H9 (cell line): ENCODE measurements at regions not wholly inside any gene's neighbourhood (a gene's known extent, or its start where the extent isn't known, plus 50 kb on each side); places are given as distances from the start of the nearest gene placed in this dataset.

Experiments used
- DNase-seq: peaks from one replicate; pipeline ENCODE4 v3.0.0-alpha.2; 2017
- H2AFZ ChIP-seq: one replicate; pipeline ENCODE4 v1.6.1; 2013; ENCODE audit warnings: mild to moderate bottlenecking, low read length, control low read depth, moderate library complexity
- H2AK5ac ChIP-seq: 2 replicates; pipeline ENCODE4 v1.6.1; 2013; ENCODE audit warnings: low read length, control low read depth, mixed read lengths; ENCODE audit not compliant: insufficient read length
- H2BK120ac ChIP-seq: one replicate; pipeline ENCODE4 v1.6.1; 2013; ENCODE audit warnings: low read depth, mild to moderate bottlenecking, low read length, control low read depth, inconsistent platforms; ENCODE audit not compliant: poor library complexity, severe bottlenecking
- H2BK12ac ChIP-seq: 2 replicates; pipeline ENCODE4 v1.6.1; 2013; ENCODE audit warnings: low read length, control low read depth, mixed read lengths, low read depth; ENCODE audit not compliant: insufficient read length
- H2BK15ac ChIP-seq: 2 replicates; pipeline ENCODE4 v1.6.1; 2013; ENCODE audit warnings: low read depth, low read length, control low read depth
- H2BK20ac ChIP-seq: one replicate; pipeline ENCODE4 v1.6.1; 2013; ENCODE audit warnings: low read depth, mild to moderate bottlenecking, low read length, control low read depth, inconsistent platforms; ENCODE audit not compliant: poor library complexity, severe bottlenecking
- H2BK5ac ChIP-seq: 2 replicates; pipeline ENCODE4 v1.6.1; 2013; ENCODE audit warnings: low read length, control low read depth, mixed read lengths; ENCODE audit not compliant: insufficient read length
- H3K14ac ChIP-seq: 2 replicates; pipeline ENCODE4 v1.6.1; 2013; ENCODE audit warnings: low read length, control low read depth; ENCODE audit not compliant: insufficient read depth
- H3K18ac ChIP-seq: 2 replicates; pipeline ENCODE4 v1.6.1; 2013; ENCODE audit warnings: low read depth, mild to moderate bottlenecking, mixed read lengths, low read length, control low read depth; ENCODE audit not compliant: insufficient read length
- H3K23ac ChIP-seq: 2 replicates; pipeline ENCODE4 v1.6.1; 2013; ENCODE audit warnings: low read length, control low read depth, mixed read lengths, low read depth; ENCODE audit not compliant: insufficient read length
- H3K23me2 ChIP-seq: 2 replicates; pipeline ENCODE4 v1.6.1; 2013; ENCODE audit warnings: low read depth, mild to moderate bottlenecking, mixed read lengths, low read length, control low read depth; ENCODE audit not compliant: insufficient read length, poor library complexity, severe bottlenecking
- H3K27ac ChIP-seq: 2 replicates; pipeline ENCODE4 v1.5.1; 2013; ENCODE audit warnings: low read length, control low read depth, mixed read lengths, low read depth; ENCODE audit not compliant: insufficient read length
- H3K27me3 ChIP-seq: 2 replicates; pipeline ENCODE4 v1.6.1; 2013; ENCODE audit warnings: low read length, control low read depth, inconsistent platforms; ENCODE audit not compliant: insufficient read depth
- H3K4ac ChIP-seq: 2 replicates; pipeline ENCODE4 v1.6.1; 2013; ENCODE audit warnings: low read depth, mild to moderate bottlenecking, control low read depth, inconsistent platforms, low read length, moderate library complexity
- H3K4me1 ChIP-seq: 2 replicates; pipeline ENCODE4 v1.6.1; 2013; ENCODE audit warnings: low read length, control low read depth, inconsistent platforms; ENCODE audit not compliant: insufficient read depth
- H3K4me2 ChIP-seq: 2 replicates; pipeline ENCODE4 v1.6.1; 2013; ENCODE audit warnings: low read length, control low read depth, mixed read lengths; ENCODE audit not compliant: insufficient read length, insufficient read depth
- H3K56ac ChIP-seq: 2 replicates; pipeline ENCODE4 v1.6.1; 2013; ENCODE audit warnings: low read depth, mild to moderate bottlenecking, mixed read lengths, low read length, control low read depth; ENCODE audit not compliant: insufficient read length
- H3K79me1 ChIP-seq: 2 replicates; pipeline ENCODE4 v1.6.1; 2013; ENCODE audit warnings: low read depth, mild to moderate bottlenecking, moderate library complexity, low read length, control low read depth, inconsistent platforms; ENCODE audit not compliant: insufficient read depth, poor library complexity, severe bottlenecking
- H3K79me2 ChIP-seq: 2 replicates; pipeline ENCODE4 v1.6.1; 2013; ENCODE audit warnings: low read length, control low read depth, inconsistent platforms; ENCODE audit not compliant: insufficient read depth
- H3K9ac ChIP-seq: 2 replicates; pipeline ENCODE4 v1.6.1; 2013; ENCODE audit warnings: low read length, control low read depth, mixed read lengths; ENCODE audit not compliant: insufficient read length; ENCODE audit errors: extremely low read depth
- H3K9me3 ChIP-seq: one replicate; pipeline ENCODE4 v1.6.1; 2013; ENCODE audit warnings: low read depth, low read length, inconsistent platforms; ENCODE audit not compliant: control insufficient read depth
- H3T11ph ChIP-seq: one replicate; pipeline ENCODE4 v1.6.1; 2013; ENCODE audit warnings: mild to moderate bottlenecking, low read length, control low read depth, inconsistent platforms
- H4K20me1 ChIP-seq: one replicate; pipeline ENCODE4 v1.6.1; 2013; ENCODE audit not compliant: control insufficient read depth, insufficient read length, insufficient read depth
- H4K5ac ChIP-seq: 2 replicates; pipeline ENCODE4 v1.6.1; 2013; ENCODE audit warnings: low read depth, mild to moderate bottlenecking, mixed read lengths, low read length, control low read depth; ENCODE audit not compliant: insufficient read length
- H4K8ac ChIP-seq: replicated peaks from 2 replicates; pipeline ENCODE4 v1.6.1; 2013; ENCODE audit warnings: low read length, control low read depth, mixed read lengths, low read depth; ENCODE audit not compliant: insufficient read length
- H4K91ac ChIP-seq: 2 replicates; pipeline ENCODE4 v1.6.1; 2013; ENCODE audit warnings: low read depth, mild to moderate bottlenecking, moderate library complexity, mixed read lengths, low read length, control low read depth; ENCODE audit not compliant: insufficient read length
- H3K27ac Mint-ChIP-seq, 3 experiments: 2 replicates in 2 of 3; 3 replicates in 1 of 3; pipeline ENCODE4 v1.8.0; 2020 to 2021; ENCODE audit warnings: mixed read lengths in 3 of 3, mild to moderate bottlenecking in 1 of 3, moderate library complexity in 1 of 3
- H3K27me3 Mint-ChIP-seq: 2 replicates; pipeline ENCODE4 v1.8.0; 2021; ENCODE audit warnings: low read depth, mild to moderate bottlenecking, moderate library complexity, mixed read lengths
- H3K36me3 Mint-ChIP-seq, 3 experiments: 2 replicates in 2 of 3; 3 replicates in 1 of 3; pipeline ENCODE4 v1.8.0; 2020 to 2021; ENCODE audit warnings: low read depth in 3 of 3, mixed read lengths in 3 of 3; ENCODE audit not compliant: insufficient read depth in 1 of 3
- H3K4me1 Mint-ChIP-seq, 2 experiments: 2 replicates each; pipeline ENCODE4 v1.8.0; 2020; ENCODE audit warnings: mixed read lengths in 2 of 2
- H3K4me3 Mint-ChIP-seq, 2 experiments: 2 replicates in 1 of 2; 3 replicates in 1 of 2; pipeline ENCODE4 v1.8.0; 2020 to 2021; ENCODE audit warnings: mild to moderate bottlenecking in 2 of 2, mixed read lengths in 2 of 2, moderate library complexity in 1 of 2
- H3K9me3 Mint-ChIP-seq, 2 experiments: 2 replicates in 1 of 2; 3 replicates in 1 of 2; pipeline ENCODE4 v1.8.0; 2020; ENCODE audit warnings: mild to moderate bottlenecking in 2 of 2, mixed read lengths in 2 of 2, moderate library complexity in 1 of 2
- WGBS: extraction: QIAGEN DNeasy Blood & Tissue Kit; methylation state at CpG from one replicate; pipeline ENCODE4 v1.1.7; 2013; ENCODE audit warnings: missing lambda C conversion rate, low lambda C conversion rate, mixed read lengths; ENCODE audit not compliant: insufficient read length; ENCODE audit errors: extremely low coverage; 5-methylcytosine and 5-hydroxymethylcytosine counted together
- TF ChIP-seq, protein P1 (sequence below): fragments of 200-600 bp; sonication (generic); conservative IDR thresholded peaks from 3 replicates; pipeline ENCODE4 v1.8.0; 2021; ENCODE audit warnings: antibody characterized with exemption, mild to moderate bottlenecking

DNA sequence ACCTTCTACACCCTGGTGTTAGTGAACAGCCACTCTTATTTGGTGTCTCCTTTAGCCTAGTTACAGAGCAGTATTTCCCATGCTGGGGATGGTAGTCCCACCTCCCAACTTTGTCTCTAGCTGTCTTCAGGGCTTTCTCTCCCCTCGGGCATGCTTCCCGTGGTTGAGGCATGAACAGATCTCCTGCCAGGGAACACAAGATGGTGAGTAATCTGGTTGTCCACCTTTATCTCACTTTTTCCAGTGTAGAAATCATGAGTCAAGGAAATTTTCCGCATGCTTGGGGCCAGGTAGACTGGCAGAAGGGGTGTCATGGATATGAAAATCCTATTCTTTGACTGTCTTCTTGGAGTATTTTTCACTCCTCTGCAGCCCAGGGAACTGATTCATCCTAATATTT is 532.9 kb downstream of the ANXA1 start:
- Histone ChIP-seq H3K4ac (no peak overlapping the region), H3K14ac (no peak overlapping the region), H4K8ac (no peak overlapping the region), H3K79me1 (no peaks in the 10 kb centered on the region), H3K9ac (no peak overlapping the region), H3K23ac (no peak overlapping the region), H3K4me2 (no peak overlapping the region), H3K9me3 (no peaks in the 10 kb centered on the region), H3K56ac (no peak overlapping the region), H3T11ph (no peak overlapping the region), H3K4me1 (no peaks in the 10 kb centered on the region), H2BK12ac (no peak overlapping the region), H2BK20ac (no peak overlapping the region), H2BK15ac (no peak overlapping the region), H4K5ac (no peak overlapping the region), H3K23me2 (no peaks in the 10 kb centered on the region), H3K27me3 (no peaks in the 10 kb centered on the region), H2AFZ (no peak overlapping the region), H3K27ac (no peak overlapping the region), H2BK120ac (no peak overlapping the region), H2BK5ac (no peak overlapping the region), H2AK5ac (no peak overlapping the region), H4K91ac (no peak overlapping the region), H4K20me1 (no peaks in the 10 kb centered on the region), H3K18ac (no peak overlapping the region), H3K79me2 (no peaks in the 10 kb centered on the region)
- DNase-seq = no peak
- Mint-ChIP-seq H3K4me1 (peaks cover 0 to 9% of the 10 kb centered on the region in 2 experiments; a peak in 2 of 4 replicates), H3K4me3 (no peak overlapping the region), H3K27me3 (no peaks in the 10 kb centered on the region), H3K27ac (peak overlapping the region in 1 of 3 experiments; percentile 82; a peak in 2 of 7 replicates), H3K9me3 (peaks cover 4 to 6% of the 10 kb centered on the region in 2 experiments; a peak in 4 of 5 replicates), H3K36me3 (peaks cover 0 to 11% (median 5%) of the 10 kb centered on the region in 3 experiments; a peak in 3 of 7 replicates)
- no CpG with 5 or more reads among the region's 3 CpGs for WGBS
- TF ChIP-seq, protein P1, sequence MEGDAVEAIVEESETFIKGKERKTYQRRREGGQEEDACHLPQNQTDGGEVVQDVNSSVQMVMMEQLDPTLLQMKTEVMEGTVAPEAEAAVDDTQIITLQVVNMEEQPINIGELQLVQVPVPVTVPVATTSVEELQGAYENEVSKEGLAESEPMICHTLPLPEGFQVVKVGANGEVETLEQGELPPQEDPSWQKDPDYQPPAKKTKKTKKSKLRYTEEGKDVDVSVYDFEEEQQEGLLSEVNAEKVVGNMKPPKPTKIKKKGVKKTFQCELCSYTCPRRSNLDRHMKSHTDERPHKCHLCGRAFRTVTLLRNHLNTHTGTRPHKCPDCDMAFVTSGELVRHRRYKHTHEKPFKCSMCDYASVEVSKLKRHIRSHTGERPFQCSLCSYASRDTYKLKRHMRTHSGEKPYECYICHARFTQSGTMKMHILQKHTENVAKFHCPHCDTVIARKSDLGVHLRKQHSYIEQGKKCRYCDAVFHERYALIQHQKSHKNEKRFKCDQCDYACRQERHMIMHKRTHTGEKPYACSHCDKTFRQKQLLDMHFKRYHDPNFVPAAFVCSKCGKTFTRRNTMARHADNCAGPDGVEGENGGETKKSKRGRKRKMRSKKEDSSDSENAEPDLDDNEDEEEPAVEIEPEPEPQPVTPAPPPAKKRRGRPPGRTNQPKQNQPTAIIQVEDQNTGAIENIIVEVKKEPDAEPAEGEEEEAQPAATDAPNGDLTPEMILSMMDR = no peak
